ENCODE measurements at regions not wholly inside any gene's neighbourhood (a gene's known extent, or its start where the extent isn't known, plus 50 kb on each side); places are given as distances from the start of the nearest gene placed in this dataset.

DNA sequence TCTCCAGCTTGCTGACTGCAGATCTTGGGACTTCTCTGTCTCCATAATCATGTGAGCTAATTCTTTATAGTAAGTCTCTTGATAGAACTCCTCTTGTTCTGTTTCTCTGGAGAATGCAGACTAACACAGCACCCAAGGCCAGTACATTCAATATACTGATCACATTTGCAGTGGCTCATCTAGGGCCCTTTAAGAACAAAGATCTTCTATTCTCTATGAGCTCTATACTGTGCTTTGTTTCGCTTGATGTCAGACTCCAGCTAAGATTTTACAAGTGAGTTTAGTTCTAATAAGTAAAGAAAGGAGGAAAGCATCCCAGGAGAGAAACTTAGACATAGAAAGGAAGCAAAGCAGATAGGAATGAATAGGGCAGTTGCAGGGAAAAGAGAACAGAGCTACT is 69.3 kb upstream of the TMPO start:
- no peak overlapping the region for H3K4me2 ChIP-seq (ENCODE audit: control insufficient read depth, extremely low read depth, insufficient read depth, low read depth, low read length)
- no peaks in the 10 kb centered on the region for H4K20me1 ChIP-seq (ENCODE audit: control insufficient read depth, extremely low read depth, insufficient read depth, low read length)
- no peaks in the 10 kb centered on the region for H3K27me3 ChIP-seq (ENCODE audit: control insufficient read depth, extremely low read depth, insufficient read depth, low read length)
- H3K36me3 ChIP-seq (ENCODE audit: control insufficient read depth in 2 of 2, extremely low read depth in 1 of 2, insufficient read depth in 2 of 2, low read length in 2 of 2): no peaks in the 10 kb centered on the region
- FAIRE-seq (no peak), DNase-seq (ENCODE audit: low read depth, low spot score) (no peak)
- H3K9me1 ChIP-seq (ENCODE audit: control insufficient read depth, extremely low read depth, insufficient read depth, low read length): no peaks in the 10 kb centered on the region
- H3K79me2 ChIP-seq (ENCODE audit: control insufficient read depth, insufficient read depth, low read length): no peaks in the 10 kb centered on the region
- H2AFZ ChIP-seq (ENCODE audit: control insufficient read depth, low read length): no peak overlapping the region
- H3K4me3 ChIP-seq (ENCODE audit: control insufficient read depth in 2 of 3, extremely low read depth in 1 of 3, insufficient read depth in 2 of 3, low read depth in 1 of 3, low read length in 3 of 3): no peak overlapping the region
- dilution Hi-C loops (cut with MboI; ENCODE audit: extremely low pct_ligation_motif_present, low sequenced_read_pairs): no loop called here
- no peaks in the 10 kb centered on the region for H3K9me3 ChIP-seq (ENCODE audit: control insufficient read depth, low read depth, low read length)
- H3K27ac ChIP-seq (ENCODE audit: control insufficient read depth, insufficient read depth, low read length): no peak overlapping the region
- no peaks in the 10 kb centered on the region for H3K4me1 ChIP-seq (ENCODE audit: control insufficient read depth, extremely low read depth, insufficient read depth, low read length)
- H3K9ac ChIP-seq (ENCODE audit: control insufficient read depth, extremely low read depth, insufficient read depth, low read length): no peak overlapping the region
- TF ChIP-seq, protein P1, sequence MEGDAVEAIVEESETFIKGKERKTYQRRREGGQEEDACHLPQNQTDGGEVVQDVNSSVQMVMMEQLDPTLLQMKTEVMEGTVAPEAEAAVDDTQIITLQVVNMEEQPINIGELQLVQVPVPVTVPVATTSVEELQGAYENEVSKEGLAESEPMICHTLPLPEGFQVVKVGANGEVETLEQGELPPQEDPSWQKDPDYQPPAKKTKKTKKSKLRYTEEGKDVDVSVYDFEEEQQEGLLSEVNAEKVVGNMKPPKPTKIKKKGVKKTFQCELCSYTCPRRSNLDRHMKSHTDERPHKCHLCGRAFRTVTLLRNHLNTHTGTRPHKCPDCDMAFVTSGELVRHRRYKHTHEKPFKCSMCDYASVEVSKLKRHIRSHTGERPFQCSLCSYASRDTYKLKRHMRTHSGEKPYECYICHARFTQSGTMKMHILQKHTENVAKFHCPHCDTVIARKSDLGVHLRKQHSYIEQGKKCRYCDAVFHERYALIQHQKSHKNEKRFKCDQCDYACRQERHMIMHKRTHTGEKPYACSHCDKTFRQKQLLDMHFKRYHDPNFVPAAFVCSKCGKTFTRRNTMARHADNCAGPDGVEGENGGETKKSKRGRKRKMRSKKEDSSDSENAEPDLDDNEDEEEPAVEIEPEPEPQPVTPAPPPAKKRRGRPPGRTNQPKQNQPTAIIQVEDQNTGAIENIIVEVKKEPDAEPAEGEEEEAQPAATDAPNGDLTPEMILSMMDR (optimal IDR thresholded peaks at IDR 0.05 in 1 of 3, IDR thresholded peaks at IDR 0.05 in 1 of 3, conservative IDR thresholded peaks at IDR 0.05 in 1 of 3; ENCODE audit: extremely low read depth in 1 of 3, insufficient read depth in 2 of 3, low read length in 3 of 3): no peak
- TF ChIP-seq EZH2 (IDR thresholded peaks at IDR 0.05; ENCODE audit: low read length): no peak

DNA sequence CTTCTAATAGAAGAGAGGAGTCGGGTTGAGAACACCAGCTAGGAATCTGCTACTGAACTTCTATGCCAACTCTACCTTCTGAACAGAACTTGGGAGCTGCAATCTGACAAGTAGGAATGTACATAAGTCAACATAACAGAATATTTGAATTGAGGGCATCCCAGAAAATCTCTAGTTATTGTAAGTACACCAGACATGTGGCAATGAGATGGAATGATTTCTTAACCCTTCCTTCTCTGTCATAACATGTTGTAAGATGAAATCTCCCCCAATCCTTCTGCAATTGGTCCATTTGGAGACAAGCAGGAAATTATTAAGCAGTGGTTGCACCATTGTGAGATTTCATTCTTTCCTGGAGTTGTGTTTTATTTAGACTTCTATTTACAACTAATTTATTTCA is 68.7 kb upstream of the TMPO start:
- Histone ChIP-seq H2AFZ (ENCODE audit: control insufficient read depth, low read length) (no peak overlapping the region), H4K20me1 (ENCODE audit: control insufficient read depth, extremely low read depth, insufficient read depth, low read length) (no peaks in the 10 kb centered on the region), H3K27ac (ENCODE audit: control insufficient read depth, insufficient read depth, low read length) (no peak overlapping the region), H3K4me1 (ENCODE audit: control insufficient read depth, extremely low read depth, insufficient read depth, low read length) (no peaks in the 10 kb centered on the region), H3K36me3 (ENCODE audit: control insufficient read depth in 2 of 2, extremely low read depth in 1 of 2, insufficient read depth in 2 of 2, low read length in 2 of 2) (no peaks in the 10 kb centered on the region), H3K27me3 (ENCODE audit: control insufficient read depth, extremely low read depth, insufficient read depth, low read length) (no peaks in the 10 kb centered on the region), H3K9me1 (ENCODE audit: control insufficient read depth, extremely low read depth, insufficient read depth, low read length) (no peaks in the 10 kb centered on the region), H3K4me3 (ENCODE audit: control insufficient read depth in 2 of 3, extremely low read depth in 1 of 3, insufficient read depth in 2 of 3, low read depth in 1 of 3, low read length in 3 of 3) (no peak overlapping the region), H3K9ac (ENCODE audit: control insufficient read depth, extremely low read depth, insufficient read depth, low read length) (no peak overlapping the region), H3K4me2 (ENCODE audit: control insufficient read depth, extremely low read depth, insufficient read depth, low read depth, low read length) (no peak overlapping the region), H3K9me3 (ENCODE audit: control insufficient read depth, low read depth, low read length) (no peaks in the 10 kb centered on the region), H3K79me2 (ENCODE audit: control insufficient read depth, insufficient read depth, low read length) (no peaks in the 10 kb centered on the region)
- dilution Hi-C loops (cut with MboI; ENCODE audit: extremely low pct_ligation_motif_present, low sequenced_read_pairs): no loop called here
- DNase-seq (ENCODE audit: low read depth, low spot score): no peak
- TF ChIP-seq, protein P1 (optimal IDR thresholded peaks at IDR 0.05 in 1 of 3, IDR thresholded peaks at IDR 0.05 in 1 of 3, conservative IDR thresholded peaks at IDR 0.05 in 1 of 3; ENCODE audit: extremely low read depth in 1 of 3, insufficient read depth in 2 of 3, low read length in 3 of 3): no peak
- no peak for TF ChIP-seq EZH2 (IDR thresholded peaks at IDR 0.05; ENCODE audit: low read length)
- FAIRE-seq: no peak

All from keratinocyte (primary cell).